K562 (cell line): ENCODE measurements at regions not wholly inside any gene's neighbourhood (a gene's known extent, or its start where the extent isn't known, plus 50 kb on each side); places are given as distances from the start of the nearest gene placed in this dataset.

ENCODE experiments used
- ATAC-seq: fragments of 200-7000 bp; cut with Tn5 transposase; 3 replicates; pipeline ENCODE4 v1.9.1; 2020; ENCODE audit warnings: moderate library complexity
- BruUV-seq: library from RNA; stranded (reverse); fragments of 400-500 nt; replicated peaks from 2 replicates; lab custom pipeline; 2021; lab: Mats Ljungman, UMichigan
- CTCF ChIA-PET: fragments of 300-600 bp; formaldehyde crosslinking; extraction: SDS; loops from one replicate; lab custom pipeline; 2021; ENCODE audit warnings: low intra/inter-chr PET ratio; lab: Yijun Ruan, JAX
- POLR2A ChIA-PET: fragments of 300-600, 350-650 bp; sonication (Branson Sonifier 250); formaldehyde crosslinking; extraction: SDS; loops from one replicate; lab custom pipeline; 2021; ENCODE audit warnings: antibody characterized with exemption, inconsistent platforms; lab: Yijun Ruan, JAX
- DNase-seq, 4 experiments: peaks; one replicate each; pipeline versions ENCODE4 v3.0.0 to v3.0.0-alpha.2; 2011 to 2018; ENCODE audit warnings: low spot score in 3 of 4, mixed read lengths in 3 of 4; ENCODE audit errors: extremely low read depth in 1 of 4
- FAIRE-seq: peaks from 2 replicates; lab custom pipeline; 2011; peaks lifted over from hg19 to GRCh38; lab: Jason Lieb, UNC
- H2AFZ ChIP-seq: 2 replicates; pipeline ENCODE4 v1.6.0; 2011; ENCODE audit warnings: low read depth, low read length, control low read depth, inconsistent platforms
- H3K27ac ChIP-seq: fragments of 200-600 bp; 3 replicates; pipeline ENCODE4 v1.8.0; 2011; ENCODE audit warnings: low read depth, mild to moderate bottlenecking, control low read depth, inconsistent platforms, low read length, moderate library complexity, mixed read lengths; ENCODE audit errors: extremely low read depth
- H3K27me3 ChIP-seq, 2 experiments: fragments of 300-600 bp in 1 of 2; 2 replicates in 1 of 2; 3 replicates in 1 of 2; pipeline versions ENCODE4 v1.6.0 to v1.8.0; 2011; ENCODE audit warnings: inconsistent platforms in 2 of 2, low read length in 2 of 2, mild to moderate bottlenecking in 1 of 2, mixed read lengths in 1 of 2, moderate library complexity in 1 of 2; ENCODE audit not compliant: control insufficient read depth in 2 of 2, insufficient read depth in 2 of 2
- H3K36me3 ChIP-seq: fragments of 300-600 bp; 3 replicates; pipeline ENCODE4 v1.8.0; 2011; ENCODE audit warnings: mild to moderate bottlenecking, low read length, inconsistent platforms; ENCODE audit not compliant: control insufficient read depth, insufficient read depth
- H3K4me1 ChIP-seq, 2 experiments: fragments of 200-600 bp in 1 of 2; replicated peaks in 1 of 2; 2 replicates in 1 of 2; 3 replicates in 1 of 2; pipeline versions ENCODE4 v1.5.1 to v1.8.0; 2011; ENCODE audit warnings: inconsistent platforms in 2 of 2, low read length in 2 of 2, mild to moderate bottlenecking in 1 of 2, mixed read lengths in 1 of 2, moderate library complexity in 1 of 2; ENCODE audit not compliant: control insufficient read depth in 2 of 2, insufficient read depth in 2 of 2
- H3K4me2 ChIP-seq: 2 replicates; pipeline ENCODE4 v1.6.1; 2011; ENCODE audit warnings: low read length, control low read depth, inconsistent platforms, mixed read lengths; ENCODE audit not compliant: insufficient read depth
- H3K4me3 ChIP-seq: fragments of 200-600 bp; sonication (generic), shearing (Covaris generic); 2 replicates; pipeline ENCODE4 v1.5.1; 2016; ENCODE audit warnings: control low read depth, inconsistent platforms
- H3K79me2 ChIP-seq: fragments of 200-600 bp; 3 replicates; pipeline ENCODE4 v1.8.0; 2011; ENCODE audit warnings: low read length, inconsistent platforms; ENCODE audit not compliant: control insufficient read depth, insufficient read depth
- H3K9ac ChIP-seq, 2 experiments: 2 replicates each; pipeline versions ENCODE4 v1.6.0 to v1.6.1; 2011; ENCODE audit warnings: low read depth in 2 of 2, low read length in 2 of 2, control low read depth in 1 of 2, inconsistent platforms in 1 of 2, mild to moderate bottlenecking in 1 of 2, mixed read lengths in 1 of 2; ENCODE audit not compliant: insufficient read depth in 1 of 2
- H3K9me1 ChIP-seq: one replicate; pipeline ENCODE4 v1.6.0; 2011; ENCODE audit warnings: inconsistent platforms, mild to moderate bottlenecking, low read length, moderate library complexity; ENCODE audit not compliant: control insufficient read depth, insufficient read depth
- H3K9me3 ChIP-seq: replicated peaks from 2 replicates; pipeline ENCODE4 v1.5.1; 2011; ENCODE audit warnings: low read depth, low read length, inconsistent platforms; ENCODE audit not compliant: control insufficient read depth, insufficient read depth
- H4K20me1 ChIP-seq: replicated peaks from 2 replicates; pipeline ENCODE4 v1.6.1; 2011; ENCODE audit warnings: low read length, inconsistent platforms, mixed read lengths; ENCODE audit not compliant: control insufficient read depth, insufficient read depth
- CEBPG ChIP-seq, 3 experiments: fragments of 200-800 bp in 1 of 3; sonication (Bioruptor generic) in 1 of 3; sonication (generic) in 1 of 3; formaldehyde crosslinking in 1 of 3; IDR thresholded peaks in 2 of 3; conservative IDR thresholded peaks in 1 of 3; 2 replicates each; pipeline versions ENCODE4 v1.6.1 to v1.8.0; 2016 to 2022; ENCODE audit warnings: missing compliant biosample characterization in 2 of 3, missing genetic modification characterization in 2 of 3, mild to moderate bottlenecking in 1 of 3, missing genetic modification reagents in 1 of 3
- EWSR1 ChIP-seq: fragments of 450-650 bp; IDR thresholded peaks from 2 replicates; pipeline ENCODE4 v1.6.1; 2018; ENCODE audit warnings: borderline replicate concordance, mild to moderate bottlenecking, low read depth, moderate library complexity; ENCODE audit not compliant: partially characterized antibody
- HCFC1 ChIP-seq: IDR thresholded peaks from 2 replicates; pipeline ENCODE4 v1.6.1; 2012; ENCODE audit warnings: low read depth, low read length, improper control_type of control experiment
- MBD2 ChIP-seq: sonication (generic); IDR thresholded peaks from 2 replicates; pipeline ENCODE4 v1.6.1; 2016; ENCODE audit warnings: low read depth, borderline replicate concordance
- MCM3 ChIP-seq: fragments of 450-650 bp; IDR thresholded peaks from 2 replicates; pipeline ENCODE4 v1.6.1; 2016
- MXD1 ChIP-seq: fragments of 250-450 bp; sonication (Bioruptor Pico); IDR thresholded peaks from 2 replicates; pipeline ENCODE4 v1.8.0; 2021; ENCODE audit warnings: borderline replicate concordance, mild to moderate bottlenecking, moderate library complexity; ENCODE audit not compliant: poor library complexity, severe bottlenecking
- MYNN ChIP-seq, 2 experiments: sonication (generic); formaldehyde crosslinking in 1 of 2; IDR thresholded peaks; 2 replicates each; pipeline versions ENCODE4 v1.5.0 to v1.6.1; 2016 to 2020; ENCODE audit warnings: antibody characterized with exemption in 1 of 2, missing genetic modification reagents in 1 of 2
- RBM14 ChIP-seq: fragments of 200-400 bp; formaldehyde crosslinking; IDR thresholded peaks from 2 replicates; pipeline ENCODE4 v1.6.1; 2018; ENCODE audit warnings: low read depth, mild to moderate bottlenecking, low read length, moderate library complexity, borderline replicate concordance; ENCODE audit not compliant: insufficient read depth
- SMAD2 ChIP-seq: fragments of 150-350 bp; IDR thresholded peaks from 2 replicates; pipeline ENCODE4 v1.6.1; 2014; ENCODE audit warnings: low read depth, mild to moderate bottlenecking, low read length
- TAF9B ChIP-seq: fragments of 450-650 bp; IDR thresholded peaks from 2 replicates; pipeline ENCODE4 v1.6.1; 2018; ENCODE audit warnings: mild to moderate bottlenecking; ENCODE audit not compliant: partially characterized antibody
- ZNF146 ChIP-seq: IDR thresholded peaks from one replicate; pipeline ENCODE4 v1.6.1; 2018; ENCODE audit warnings: missing compliant biosample characterization; ENCODE audit not compliant: unreplicated experiment
- ZNF407 ChIP-seq: fragments of 450-650 bp; IDR thresholded peaks from 2 replicates; pipeline ENCODE4 v1.6.1; 2016; ENCODE audit warnings: low read depth
- ZNF408 ChIP-seq: fragments of 250-450 bp; sonication (Bioruptor Pico); IDR thresholded peaks from 2 replicates; pipeline ENCODE4 v1.4.0; 2020; ENCODE audit warnings: low read depth, mild to moderate bottlenecking, moderate library complexity
- ZNF583 ChIP-seq: fragments of 250-450 bp; sonication (Bioruptor Pico); IDR thresholded peaks from 2 replicates; pipeline ENCODE4 v1.4.0; 2020
- WGBS: fragments of 100-300 bp; shearing (Covaris generic); methylation state at CpG from one replicate; pipeline ENCODE4 v1.1.6; 2016; ENCODE audit warnings: low coverage, mixed read lengths; ENCODE audit not compliant: insufficient coverage; ENCODE audit errors: missing lambda C conversion rate; 5-methylcytosine and 5-hydroxymethylcytosine counted together
- in situ Hi-C: fragments of 300-500 bp; cut with MboI; formaldehyde crosslinking; loops from 4 replicates; pipeline ENCODE4 v1.15.0; 2018; ENCODE audit warnings: inconsistent platforms, mixed read lengths
- intact Hi-C: fragments of 100-400 bp; cut with micrococcal nuclease; formaldehyde crosslinking; loops from 2 replicates; pipeline ENCODE4 v1.14.2; 2022

- TF ChIP-seq MXD1 (CRISPR knock-in tag) (no peak), ZNF583 (CRISPR knock-in tag) (no peak), SMAD2 (no peak), EWSR1 (no peak), TAF9B (no peak)
Observed at GRCh38 chr4:143035661-143036060, 149.1 kb upstream of the USP38 start (continued).

- ChIA-PET POLR2A (no interaction called here), CTCF (interaction anchor here (0.6 kb wide), 1 partner anchor 1004 kb away, joined by 3 read pairs; no protein-coding TSS in a partner anchor)
- 0% methylated on average over 2 of the region's 2 CpGs for WGBS
- no peak overlapping the region for H3K9ac ChIP-seq
- H2AFZ ChIP-seq, result no peak overlapping the region
- H3K4me1 ChIP-seq, result no peaks in the 10 kb centered on the region
- H3K79me2 ChIP-seq, result no peaks in the 10 kb centered on the region
- H3K9me1 ChIP-seq, result no peaks in the 10 kb centered on the region
- no peaks in the 10 kb centered on the region for H4K20me1 ChIP-seq
- H3K36me3 ChIP-seq, result no peaks in the 10 kb centered on the region
- FAIRE-seq (no peak), DNase-seq (no peak), ATAC-seq (no peak)
- H3K27me3 ChIP-seq, result no peaks in the 10 kb centered on the region
- in situ Hi-C loops, result no loop called here
- H3K4me3 ChIP-seq, result no peak overlapping the region
- H3K9me3 ChIP-seq, result no peaks in the 10 kb centered on the region
- BruUV-seq, result no TSS peak
- intact Hi-C loops, result no loop called here
- H3K4me2 ChIP-seq, result no peak overlapping the region
- no peak overlapping the region for H3K27ac ChIP-seq
- no peak for TF ChIP-seq MYNN (IDR thresholded peaks at IDR 0.05)
- no peak for TF ChIP-seq MYNN (CRISPR knock-in tag; IDR thresholded peaks at IDR 0.05)
- TF ChIP-seq MCM3, result no peak
- TF ChIP-seq ZNF146 (CRISPR knock-in tag), result no peak
- TF ChIP-seq ZNF408 (CRISPR knock-in tag), result no peak
- no peak for TF ChIP-seq CEBPG (CRISPR knock-in tag; IDR thresholded peaks at IDR 0.05)
- TF ChIP-seq CEBPG (tag; conservative IDR thresholded peaks at IDR 0.05 in 1 of 2, IDR thresholded peaks at IDR 0.05 in 1 of 2), result no peak
- TF ChIP-seq HCFC1, result no peak
- no peak for TF ChIP-seq ZNF407
- TF ChIP-seq RBM14, result no peak
- no peak for TF ChIP-seq MBD2
Observed at GRCh38 chr4:143036443-143036842, 148.3 kb upstream of the USP38 start.
